NCI-H2171 treated with DMSO at 0.1 percent for 48 hours (cell line): ENCODE measurements at regions not wholly inside any gene's neighbourhood (a gene's known extent, or its start where the extent isn't known, plus 50 kb on each side); places are given as distances from the start of the nearest gene placed in this dataset.
"Not testable (repeated sequence)": the region's sequence is repeated elsewhere in the genome, so short reads cannot be mapped to it uniquely, and the experiment has no call there.

Source experiments
- DNase-seq: peaks from one replicate; lab custom pipeline; 2025; lab: John Stamatoyannopoulos, UW

DNA sequence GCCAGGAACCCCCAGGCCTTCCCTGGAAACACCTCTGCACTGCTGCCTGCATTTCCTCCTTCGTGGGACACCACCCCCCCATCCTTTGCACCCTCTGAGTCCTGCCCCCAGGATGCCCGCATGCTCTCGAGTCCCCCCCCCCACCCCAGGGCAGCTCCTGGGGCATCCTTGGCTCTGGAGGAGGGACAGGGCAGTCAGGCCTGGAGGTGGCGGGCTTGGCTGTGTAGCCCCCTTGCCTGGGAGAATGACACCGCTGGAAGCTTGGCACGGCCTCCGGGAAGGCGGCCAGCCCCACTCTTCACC lies 98.9 kb upstream of the GSE1 start:
- DNase-seq = no peak

- no peak for DNase-seq
Observed at GRCh38 chr16:85514598-85515318, 98.4 kb upstream of the GSE1 start.

DNA sequence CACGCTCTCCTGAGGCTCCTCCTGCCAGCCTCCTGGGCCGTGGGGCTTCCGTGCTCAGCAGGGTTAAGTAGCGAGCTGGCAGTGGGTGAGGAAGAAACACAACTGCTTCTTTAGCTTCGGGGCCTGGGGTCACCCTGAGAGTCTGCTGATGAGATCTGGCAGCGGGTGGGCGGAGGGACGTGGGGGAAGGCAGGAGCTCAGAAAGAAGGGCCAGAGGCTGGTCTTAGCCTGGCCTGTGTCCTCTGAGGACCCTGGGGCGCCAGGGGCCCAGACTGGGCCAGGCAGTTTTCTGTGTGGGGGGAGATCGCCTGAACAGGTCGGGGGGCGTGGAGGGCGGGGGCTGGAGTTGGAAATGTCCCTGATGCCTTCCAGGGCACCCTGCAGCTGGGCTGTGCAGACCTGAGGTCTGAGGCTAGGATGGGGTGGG lies 97.8 kb upstream of the GSE1 start:
- DNase-seq = no peak

- peak; percentile 73 for DNase-seq
Observed at GRCh38 chr16:85515830-85516397, 97.2 kb upstream of the GSE1 start.

DNA sequence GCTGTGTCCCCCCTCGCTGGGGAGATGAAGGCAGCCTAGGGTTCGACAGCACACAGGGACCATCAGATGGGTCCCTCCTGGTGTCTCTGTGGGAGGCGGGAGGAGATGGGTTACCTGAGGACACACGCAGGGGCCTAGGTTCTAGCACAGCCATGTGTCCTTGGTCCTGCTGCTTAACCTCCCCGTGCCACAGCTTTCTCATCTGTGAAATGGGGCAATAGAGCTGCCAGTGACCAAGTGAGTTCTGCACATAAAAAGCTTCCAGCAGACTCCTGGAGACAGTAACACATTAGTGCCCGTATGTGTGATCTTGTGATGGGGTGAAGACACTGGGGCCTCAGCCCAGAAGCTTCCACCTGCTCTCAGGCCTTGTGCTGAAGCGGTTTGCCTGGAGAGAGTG lies 96.0 kb upstream of the GSE1 start:
- no peak for DNase-seq

DNA sequence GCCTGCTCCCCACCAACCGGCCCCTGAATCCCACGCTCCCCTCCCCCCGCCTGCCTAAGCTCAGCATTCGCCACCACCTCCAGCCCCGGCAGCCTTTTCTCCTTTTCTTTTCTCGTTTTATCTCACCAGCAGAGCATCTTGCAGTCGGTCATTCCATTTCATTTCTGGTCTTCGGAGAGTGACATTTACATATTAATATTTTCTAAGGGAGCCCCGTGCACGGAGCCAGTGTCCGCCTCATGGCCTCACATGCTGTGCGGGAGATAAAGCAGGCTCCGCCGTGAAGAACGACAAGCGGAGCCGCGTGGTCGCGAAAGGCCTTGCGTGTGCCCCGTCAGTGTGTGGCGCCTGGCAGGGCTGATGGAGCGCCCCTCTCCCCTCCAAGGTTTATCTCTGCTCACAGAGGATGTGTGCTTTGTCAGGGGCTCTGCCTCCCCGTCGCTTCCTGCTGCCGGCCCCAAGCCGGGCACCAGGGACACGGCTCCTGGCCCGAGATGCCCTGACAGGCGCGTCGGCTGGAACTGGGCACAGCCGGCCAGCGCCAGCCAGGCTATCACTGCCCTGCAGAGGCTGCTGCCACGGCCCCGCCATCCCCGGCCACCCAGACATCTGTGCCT lies 95.5 kb upstream of the GSE1 start:
- DNase-seq = no peak

- no peak for DNase-seq
Observed at GRCh38 chr16:85518398-85519049, 94.6 kb upstream of the GSE1 start.

DNA sequence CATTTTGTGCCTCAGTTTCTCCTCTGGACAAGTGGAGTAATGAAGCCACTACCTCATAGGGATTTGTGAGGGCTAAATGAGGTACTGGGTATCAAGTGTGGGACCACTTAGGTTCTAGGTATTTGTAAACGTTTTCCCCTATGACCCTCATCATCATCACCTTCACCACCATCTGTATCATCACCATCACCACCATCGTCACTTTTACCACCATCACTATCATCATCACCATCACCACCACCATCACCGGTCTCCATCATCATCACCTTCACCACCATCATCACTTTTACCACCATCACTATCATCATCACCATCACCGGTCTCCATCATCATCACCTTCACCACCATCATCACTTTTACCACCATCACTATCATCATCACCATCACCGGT lies 94.1 kb upstream of the GSE1 start:
- not testable (repeated sequence) for DNase-seq

GRCh38 chr16:85519540-85520231 lies 93.4 kb upstream of the GSE1 start:
- DNase-seq = no peak

- DNase-seq = no peak
Observed at GRCh38 chr16:85520853-85521521, 92.1 kb upstream of the GSE1 start.

DNA sequence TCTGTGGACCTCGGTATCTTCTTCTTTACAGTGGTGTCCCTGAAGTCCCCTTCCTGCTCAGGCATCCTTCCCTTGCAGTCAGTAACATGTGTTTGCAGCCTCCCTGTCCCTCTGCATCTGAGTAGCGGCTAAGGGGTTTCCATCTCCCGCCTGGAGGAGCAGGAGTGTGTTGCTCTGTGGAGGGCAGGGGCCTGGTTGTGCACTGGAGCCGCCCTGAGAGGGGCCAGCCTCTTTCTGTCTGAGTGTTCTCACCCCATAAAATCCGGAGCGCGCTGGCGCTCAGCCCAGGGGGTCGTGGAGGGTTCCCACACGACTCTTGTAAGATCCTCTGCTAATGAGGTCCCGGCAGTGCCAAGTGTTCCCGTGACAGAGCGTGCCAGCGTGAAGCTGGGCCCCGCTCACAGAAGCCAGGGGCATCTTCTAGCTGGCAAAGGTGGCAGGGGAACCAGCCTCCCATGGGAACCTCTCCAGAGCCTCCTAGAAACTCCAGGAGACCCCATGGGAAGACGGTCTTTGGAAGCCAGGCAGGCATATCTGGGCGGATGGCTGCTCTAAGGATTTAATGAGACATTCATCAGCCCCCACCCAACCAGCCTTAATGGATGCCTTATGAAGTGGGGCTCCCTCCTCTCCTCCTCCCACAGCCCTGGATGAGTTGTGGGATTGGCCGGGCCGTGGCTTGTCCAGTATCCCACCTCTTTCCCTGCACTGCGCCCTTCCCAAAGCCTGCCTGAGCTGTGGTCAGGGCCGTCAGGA lies 91.4 kb upstream of the GSE1 start:
- peak; percentile 55 for DNase-seq

- DNase-seq = no peak
Observed at GRCh38 chr16:85522308-85522841, 90.7 kb upstream of the GSE1 start.

DNA sequence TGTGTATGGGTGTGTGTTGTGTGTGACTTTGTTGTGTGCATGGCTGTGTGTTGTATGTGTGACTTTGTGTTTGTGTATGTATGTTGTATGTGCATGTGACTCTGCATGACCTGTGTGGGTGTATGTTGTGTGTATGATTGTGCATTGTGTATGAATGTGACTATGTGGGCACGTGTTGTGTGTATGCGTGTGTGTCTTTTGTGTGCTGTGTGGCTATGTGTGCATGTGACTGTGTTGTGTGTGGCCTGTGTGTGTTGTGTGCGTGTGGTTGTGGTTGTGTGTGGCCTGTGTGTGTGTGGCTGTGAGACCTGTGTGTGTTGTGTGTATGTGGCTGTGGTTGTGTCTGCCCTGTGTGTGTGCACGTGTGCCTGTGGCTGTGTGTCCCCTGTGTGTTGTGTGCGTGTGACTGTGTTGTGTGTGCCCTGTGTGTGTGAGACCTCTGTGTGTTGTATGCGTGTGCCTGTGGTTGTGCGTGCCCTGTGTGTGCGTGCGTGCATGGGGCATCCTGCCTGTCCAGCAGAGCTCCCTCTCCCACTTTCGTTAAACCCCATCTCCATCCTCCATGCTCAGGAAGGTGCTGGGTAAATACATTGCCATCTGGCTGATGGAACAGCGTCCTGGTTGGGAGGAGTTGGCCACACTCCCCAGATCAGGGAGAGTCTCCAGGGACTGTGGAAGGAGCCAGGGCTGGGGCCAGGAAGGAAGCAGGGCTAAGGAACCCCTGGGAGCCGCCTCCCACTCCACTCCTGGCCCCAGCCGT lies 90.1 kb upstream of the GSE1 start:
- peak; percentile 97 for DNase-seq

DNA sequence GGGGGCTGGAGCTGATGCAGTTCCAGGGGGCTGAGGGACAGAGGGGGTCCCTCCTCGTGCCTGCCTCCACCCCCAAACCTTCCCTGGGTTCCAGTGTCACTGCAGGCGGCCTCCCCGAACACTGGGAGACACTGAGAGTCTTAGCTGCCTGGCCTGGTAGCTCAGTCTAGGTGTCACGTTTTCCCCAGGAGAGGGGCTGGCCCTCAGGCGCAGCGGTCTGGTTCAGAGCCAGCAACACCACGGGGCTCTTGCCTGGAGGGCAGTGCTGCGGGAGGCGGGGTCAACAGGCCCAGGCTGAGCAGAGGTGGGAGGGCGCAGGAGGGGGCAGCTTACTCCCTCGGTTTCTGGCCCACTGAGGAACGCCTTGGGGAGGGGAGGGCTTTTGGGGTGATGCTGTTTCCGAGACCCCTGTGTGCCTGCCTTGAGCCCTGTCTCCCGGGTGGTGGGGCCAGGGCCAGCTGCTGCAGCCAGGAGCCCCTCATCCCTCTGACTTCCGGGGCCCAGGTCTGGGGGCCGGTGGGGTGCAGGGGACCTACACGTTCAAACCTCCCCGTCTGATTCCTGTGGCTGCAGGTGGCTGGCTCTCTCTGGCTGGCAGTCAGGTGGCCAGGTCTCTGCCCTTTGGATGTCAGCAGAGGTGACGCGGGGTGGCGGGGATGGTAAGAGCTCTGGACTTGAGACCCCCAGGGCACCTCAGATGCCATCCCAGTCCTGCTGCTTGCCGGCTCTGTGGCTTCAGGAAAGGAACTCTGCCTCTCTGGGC lies 89.3 kb upstream of the GSE1 start:
- DNase-seq = peak; percentile 83

- DNase-seq = peak; percentile 41
Observed at GRCh38 chr16:85524365-85524629, 88.8 kb upstream of the GSE1 start.

GRCh38 chr16:85524630-85525419 lies 88.3 kb upstream of the GSE1 start:
- DNase-seq = peak; percentile 64

DNA sequence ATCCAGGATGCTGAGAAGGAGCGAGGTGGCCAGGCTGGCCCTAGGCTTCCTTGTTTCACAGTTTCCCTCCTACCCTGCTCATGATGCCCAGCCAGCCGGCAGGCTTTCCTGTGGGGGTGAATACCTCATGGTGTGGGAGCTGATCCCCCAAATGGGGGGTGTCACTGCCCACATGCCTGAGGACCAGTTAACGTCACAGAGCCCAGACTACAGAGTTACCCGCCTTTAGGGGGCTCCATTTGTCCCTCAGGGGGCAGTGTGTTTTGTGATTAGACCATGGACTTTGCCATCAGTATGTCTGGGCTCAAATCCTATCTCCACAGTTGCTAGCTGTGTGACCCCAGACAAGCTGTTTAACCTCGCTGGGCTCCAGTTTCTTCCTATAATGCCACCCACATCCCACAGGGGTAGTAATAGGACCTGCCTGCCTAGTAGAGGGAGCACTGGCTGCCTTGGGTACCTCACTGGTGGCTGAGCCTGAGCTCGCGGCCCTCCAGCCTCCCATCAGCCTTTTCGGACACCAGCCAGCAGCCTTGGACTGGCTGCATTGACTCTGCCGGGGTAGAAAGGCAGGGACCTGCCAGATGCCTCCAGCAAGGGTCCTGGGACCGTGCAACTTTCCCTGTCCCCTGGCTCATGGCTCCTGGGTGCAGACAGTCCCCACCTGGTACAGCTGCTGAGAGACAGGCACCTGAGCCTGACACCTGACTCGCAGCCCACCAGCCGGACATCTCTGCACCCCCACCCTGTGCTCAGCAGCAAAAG lies 87.5 kb upstream of the GSE1 start:
- DNase-seq = no peak
